ENCODE measurements at regions not wholly inside any gene's neighbourhood (a gene's known extent, or its start where the extent isn't known, plus 50 kb on each side); places are given as distances from the start of the nearest gene placed in this dataset.

GRCh38 chr5:165502893-165503691, 1997.7 kb downstream of the MAT2B start:
- no peak for DNase-seq
- Histone ChIP-seq H3K4me1 (no peaks in the 10 kb centered on the region), H3K9me3 (no peaks in the 10 kb centered on the region), H3K27me3 (no peaks in the 10 kb centered on the region), H3K36me3 (no peaks in the 10 kb centered on the region), H3K27ac (no peak overlapping the region), H3K4me3 (peak overlapping the region in 1 of 4 donors; percentile 4)
- TF ChIP-seq CTCF (IDR thresholded peaks at IDR 0.05) = no peak
- 51 to 56% methylated on average over 11 of the region's 11 CpGs for WGBS, 2 donors
- intact Hi-C loops (cut with DNase I) = no loop called here
- no peak for ATAC-seq
- no peak for FAIRE-seq

GRCh38 chr5:165504674-165505073, 1999.3 kb downstream of the MAT2B start:
- Histone ChIP-seq H3K27ac (no peak overlapping the region), H3K27me3 (no peaks in the 10 kb centered on the region), H3K36me3 (no peaks in the 10 kb centered on the region), H3K9me3 (no peaks in the 10 kb centered on the region), H3K4me1 (no peaks in the 10 kb centered on the region), H3K4me3 (no peak overlapping the region)
- TF ChIP-seq CTCF (IDR thresholded peaks at IDR 0.05) = no peak
- WGBS, 2 donors = 45 to 46% methylated on average over 1 of the region's 1 CpG
- intact Hi-C loops (cut with DNase I) = no loop called here
- no peak for FAIRE-seq
- ATAC-seq = no peak
- no peak for DNase-seq

GRCh38 chr5:165508286-165508685, 2002.9 kb downstream of the MAT2B start:
- intact Hi-C loops (cut with DNase I) = no loop called here
- no peaks in the 10 kb centered on the region for H3K4me1 ChIP-seq
- H3K4me3 ChIP-seq = no peak overlapping the region
- DNase-seq (no peak), ATAC-seq (no peak), FAIRE-seq (no peak)
- no peak for TF ChIP-seq CTCF (IDR thresholded peaks at IDR 0.05)
- no peak overlapping the region for H3K27ac ChIP-seq
- H3K36me3 ChIP-seq = no peaks in the 10 kb centered on the region
- WGBS, 2 donors = 70 to 90% methylated on average over 1 of the region's 1 CpG
- no peaks in the 10 kb centered on the region for H3K27me3 ChIP-seq
- no peaks in the 10 kb centered on the region for H3K9me3 ChIP-seq

GRCh38 chr5:165508861-165509260, 2003.4 kb downstream of the MAT2B start:
- H3K4me1 ChIP-seq = no peaks in the 10 kb centered on the region
- TF ChIP-seq CTCF (IDR thresholded peaks at IDR 0.05) = peak in 1 of 4 donors; percentile 22
- no peak for FAIRE-seq
- no peaks in the 10 kb centered on the region for H3K27me3 ChIP-seq
- DNase-seq = no peak
- H3K4me3 ChIP-seq = no peak overlapping the region
- no peaks in the 10 kb centered on the region for H3K36me3 ChIP-seq
- no peak for ATAC-seq
- no peak overlapping the region for H3K27ac ChIP-seq
- H3K9me3 ChIP-seq = no peaks in the 10 kb centered on the region
- intact Hi-C loops (cut with DNase I) = no loop called here

- Histone ChIP-seq H3K9me3 (no peaks in the 10 kb centered on the region), H3K27ac (no peak overlapping the region), H3K36me3 (no peaks in the 10 kb centered on the region), H3K4me3 (no peak overlapping the region), H3K4me1 (no peaks in the 10 kb centered on the region), H3K27me3 (no peaks in the 10 kb centered on the region)
- ATAC-seq = no peak
- WGBS, 2 donors = 31 to 34% methylated on average over 8 of the region's 8 CpGs
- no peak for FAIRE-seq
- no peak for TF ChIP-seq CTCF (IDR thresholded peaks at IDR 0.05)
- no peak for DNase-seq
- intact Hi-C loops (cut with DNase I) = no loop called here
Observed at GRCh38 chr5:165521816-165522610, 2016.6 kb downstream of the MAT2B start.

Data from pancreas (tissue), 10 donors.